ENCODE measurements at regions not wholly inside any gene's neighbourhood (a gene's known extent, or its start where the extent isn't known, plus 50 kb on each side); places are given as distances from the start of the nearest gene placed in this dataset.

DNA sequence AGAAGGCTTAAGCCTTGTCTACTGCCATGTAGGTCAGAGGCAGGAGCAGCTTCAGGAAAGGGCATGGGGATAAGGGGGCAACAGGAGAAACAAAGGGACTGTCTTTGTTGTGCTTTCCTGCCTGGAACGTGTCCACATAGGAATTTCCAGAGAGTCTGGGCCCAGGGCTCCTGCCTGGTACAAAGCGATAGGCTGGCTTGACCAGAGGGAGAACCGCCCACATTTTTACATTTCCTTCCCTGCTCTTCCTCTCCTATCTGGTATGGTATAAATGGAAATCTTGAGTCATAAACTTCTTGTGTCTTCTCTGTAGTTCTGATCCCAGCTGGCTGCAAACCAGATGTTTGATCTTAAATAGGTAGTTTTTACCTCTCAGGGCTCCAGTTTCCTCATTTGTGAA is 414.8 kb downstream of the HRH4 start:
- no peak for TF ChIP-seq CTCF (conservative IDR thresholded peaks at IDR 0.05; ENCODE audit: low read length)
- TF ChIP-seq EZH2phosphoT487 (IDR thresholded peaks at IDR 0.05; ENCODE audit: borderline replicate concordance) = no peak
- H3K9me3 ChIP-seq (ENCODE audit: insufficient read depth, low read depth, low read length) = no peaks in the 10 kb centered on the region
- H3K9ac ChIP-seq (ENCODE audit: low read depth, low read length, poor library complexity, severe bottlenecking) = no peak overlapping the region
- H3K4me1 ChIP-seq (ENCODE audit: insufficient read depth, low read length, poor library complexity, severe bottlenecking) = peaks cover 5% of the 10 kb centered on the region
- no peaks in the 10 kb centered on the region for H3K79me2 ChIP-seq (ENCODE audit: insufficient read depth, low read length)
- no peaks in the 10 kb centered on the region for H3K27me3 ChIP-seq (ENCODE audit: insufficient read depth, low read length, poor library complexity, severe bottlenecking)
- no peak overlapping the region for H3K4me2 ChIP-seq (ENCODE audit: low read depth, low read length, poor library complexity, severe bottlenecking)
- H3K4me3 ChIP-seq (ENCODE audit: low read length, poor library complexity, severe bottlenecking) = no peak overlapping the region
- no peaks in the 10 kb centered on the region for H3F3A ChIP-seq (ENCODE audit: low read depth)
- no peaks in the 10 kb centered on the region for H3K36me3 ChIP-seq (ENCODE audit: insufficient read depth, low read length)
- H2AFZ ChIP-seq (ENCODE audit: low read length) = 0 out of 2 replicates have a peak overlapping the region, but pooled peaks have one; percentile 32
- H4K20me1 ChIP-seq (ENCODE audit: insufficient read depth, low read length, poor library complexity, severe bottlenecking) = no peaks in the 10 kb centered on the region
- no peaks in the 10 kb centered on the region for H3K9me2 ChIP-seq (replicated peaks; ENCODE audit: low read depth, low read length)

GRCh38 chr18:24875777-24876176 is 415.3 kb downstream of the HRH4 start:
- no peak overlapping the region for H3K9ac ChIP-seq (ENCODE audit: low read depth, low read length, poor library complexity, severe bottlenecking)
- no peaks in the 10 kb centered on the region for H3K79me2 ChIP-seq (ENCODE audit: insufficient read depth, low read length)
- no peaks in the 10 kb centered on the region for H3K9me3 ChIP-seq (ENCODE audit: insufficient read depth, low read depth, low read length)
- no peaks in the 10 kb centered on the region for H3F3A ChIP-seq (ENCODE audit: low read depth)
- no peaks in the 10 kb centered on the region for H3K27me3 ChIP-seq (ENCODE audit: insufficient read depth, low read length, poor library complexity, severe bottlenecking)
- H3K4me2 ChIP-seq (ENCODE audit: low read depth, low read length, poor library complexity, severe bottlenecking) = no peak overlapping the region
- no peaks in the 10 kb centered on the region for H3K9me2 ChIP-seq (replicated peaks; ENCODE audit: low read depth, low read length)
- 0 out of 2 replicates have a peak overlapping the region, but pooled peaks have one; percentile 32 for H2AFZ ChIP-seq (ENCODE audit: low read length)
- TF ChIP-seq CTCF (conservative IDR thresholded peaks at IDR 0.05; ENCODE audit: low read length) = no peak
- no peak for TF ChIP-seq EZH2phosphoT487 (IDR thresholded peaks at IDR 0.05; ENCODE audit: borderline replicate concordance)
- H4K20me1 ChIP-seq (ENCODE audit: insufficient read depth, low read length, poor library complexity, severe bottlenecking) = no peaks in the 10 kb centered on the region
- H3K36me3 ChIP-seq (ENCODE audit: insufficient read depth, low read length) = no peaks in the 10 kb centered on the region
- H3K4me1 ChIP-seq (ENCODE audit: insufficient read depth, low read length, poor library complexity, severe bottlenecking) = peaks cover 5% of the 10 kb centered on the region
- no peak overlapping the region for H3K4me3 ChIP-seq (ENCODE audit: low read length, poor library complexity, severe bottlenecking)

GRCh38 chr18:24876266-24876665 is 415.8 kb downstream of the HRH4 start:
- Histone ChIP-seq H2AFZ (ENCODE audit: low read length) (no peak overlapping the region), H3K27me3 (ENCODE audit: insufficient read depth, low read length, poor library complexity, severe bottlenecking) (no peaks in the 10 kb centered on the region), H3K4me2 (ENCODE audit: low read depth, low read length, poor library complexity, severe bottlenecking) (no peak overlapping the region)

More at GRCh38 chr18:24876266-24876665, 415.8 kb downstream of the HRH4 start:
- no peaks in the 10 kb centered on the region for H3K79me2 ChIP-seq (ENCODE audit: insufficient read depth, low read length)
- H3K9me2 ChIP-seq (replicated peaks; ENCODE audit: low read depth, low read length) = no peaks in the 10 kb centered on the region
- no peaks in the 10 kb centered on the region for H3K36me3 ChIP-seq (ENCODE audit: insufficient read depth, low read length)
- no peaks in the 10 kb centered on the region for H3K9me3 ChIP-seq (ENCODE audit: insufficient read depth, low read depth, low read length)
- no peak overlapping the region for H3K9ac ChIP-seq (ENCODE audit: low read depth, low read length, poor library complexity, severe bottlenecking)
- no peak for TF ChIP-seq EZH2phosphoT487 (IDR thresholded peaks at IDR 0.05; ENCODE audit: borderline replicate concordance)
- TF ChIP-seq CTCF (conservative IDR thresholded peaks at IDR 0.05; ENCODE audit: low read length) = no peak
- no peaks in the 10 kb centered on the region for H4K20me1 ChIP-seq (ENCODE audit: insufficient read depth, low read length, poor library complexity, severe bottlenecking)
- H3K4me1 ChIP-seq (ENCODE audit: insufficient read depth, low read length, poor library complexity, severe bottlenecking) = peaks cover 5% of the 10 kb centered on the region
- H3K4me3 ChIP-seq (ENCODE audit: low read length, poor library complexity, severe bottlenecking) = no peak overlapping the region
- H3F3A ChIP-seq (ENCODE audit: low read depth) = no peaks in the 10 kb centered on the region

Measured in Loucy (cell line).